BE2C (cell line): ENCODE measurements at regions not wholly inside any gene's neighbourhood (a gene's known extent, or its start where the extent isn't known, plus 50 kb on each side); places are given as distances from the start of the nearest gene placed in this dataset.

Experiments
- DNase-seq: peaks from one replicate; pipeline ENCODE4 v3.0.0-alpha.2; 2020
- H3K27me3 ChIP-seq: fragments of 250-450 bp; sonication (Bioruptor Pico); 2 replicates; pipeline ENCODE4 v1.5.1; 2020; ENCODE audit warnings: mild to moderate bottlenecking
- H3K36me3 ChIP-seq: fragments of 250-450 bp; sonication (Bioruptor Pico); 2 replicates; pipeline ENCODE4 v1.5.1; 2020; ENCODE audit warnings: mild to moderate bottlenecking
- H3K4me1 ChIP-seq: fragments of 250-450 bp; sonication (Bioruptor Pico); 2 replicates; pipeline ENCODE4 v1.5.1; 2020
- H3K4me3 ChIP-seq: 2 replicates; pipeline ENCODE4 v1.5.1; 2011; ENCODE audit warnings: low read depth, low read length
- H3K9me3 ChIP-seq: fragments of 250-450 bp; sonication (Bioruptor Pico); 2 replicates; pipeline ENCODE4 v1.5.1; 2020
- TF ChIP-seq, protein P1 (sequence below): IDR thresholded peaks from 2 replicates; pipeline ENCODE4 v1.5.1; 2012; ENCODE audit warnings: mild to moderate bottlenecking, low read depth, low read length

- Histone ChIP-seq H3K4me1 (no peaks in the 10 kb centered on the region), H3K27me3 (no peaks in the 10 kb centered on the region), H3K36me3 (no peaks in the 10 kb centered on the region), H3K4me3 (no peak overlapping the region), H3K9me3 (no peaks in the 10 kb centered on the region)
- no peak for DNase-seq
- TF ChIP-seq, protein P1, sequence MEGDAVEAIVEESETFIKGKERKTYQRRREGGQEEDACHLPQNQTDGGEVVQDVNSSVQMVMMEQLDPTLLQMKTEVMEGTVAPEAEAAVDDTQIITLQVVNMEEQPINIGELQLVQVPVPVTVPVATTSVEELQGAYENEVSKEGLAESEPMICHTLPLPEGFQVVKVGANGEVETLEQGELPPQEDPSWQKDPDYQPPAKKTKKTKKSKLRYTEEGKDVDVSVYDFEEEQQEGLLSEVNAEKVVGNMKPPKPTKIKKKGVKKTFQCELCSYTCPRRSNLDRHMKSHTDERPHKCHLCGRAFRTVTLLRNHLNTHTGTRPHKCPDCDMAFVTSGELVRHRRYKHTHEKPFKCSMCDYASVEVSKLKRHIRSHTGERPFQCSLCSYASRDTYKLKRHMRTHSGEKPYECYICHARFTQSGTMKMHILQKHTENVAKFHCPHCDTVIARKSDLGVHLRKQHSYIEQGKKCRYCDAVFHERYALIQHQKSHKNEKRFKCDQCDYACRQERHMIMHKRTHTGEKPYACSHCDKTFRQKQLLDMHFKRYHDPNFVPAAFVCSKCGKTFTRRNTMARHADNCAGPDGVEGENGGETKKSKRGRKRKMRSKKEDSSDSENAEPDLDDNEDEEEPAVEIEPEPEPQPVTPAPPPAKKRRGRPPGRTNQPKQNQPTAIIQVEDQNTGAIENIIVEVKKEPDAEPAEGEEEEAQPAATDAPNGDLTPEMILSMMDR: no peak
These were observed 385.1 kb upstream of the POU3F3 start for GRCh38 chr2:104468846-104469245.

DNA sequence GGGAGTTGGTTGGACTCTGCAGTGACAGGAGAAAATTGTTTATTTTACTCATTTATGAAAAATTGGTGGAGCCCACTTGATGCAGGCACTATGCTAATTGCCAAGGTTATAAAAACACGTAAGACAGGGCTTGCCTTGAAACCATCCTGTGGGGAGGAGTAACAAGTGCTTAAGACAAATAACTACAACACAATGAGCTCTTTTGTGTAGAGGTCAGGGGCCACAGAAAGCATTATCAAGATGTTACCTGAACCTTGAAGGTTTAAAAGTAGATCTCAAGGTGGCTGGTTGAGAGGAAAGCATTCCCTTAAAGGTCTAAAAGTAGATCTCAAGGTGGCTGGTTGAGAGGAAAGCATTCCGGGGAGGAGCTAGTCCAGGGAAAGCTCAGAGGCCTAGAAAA is 381.8 kb upstream of the POU3F3 start:
- Histone ChIP-seq H3K4me3 (no peak overlapping the region), H3K36me3 (no peaks in the 10 kb centered on the region), H3K4me1 (no peaks in the 10 kb centered on the region), H3K9me3 (no peaks in the 10 kb centered on the region), H3K27me3 (no peaks in the 10 kb centered on the region)
- DNase-seq: no peak
- TF ChIP-seq, protein P1: no peak

- Histone ChIP-seq H3K4me3 (no peak overlapping the region), H3K36me3 (no peaks in the 10 kb centered on the region), H3K9me3 (no peaks in the 10 kb centered on the region), H3K27me3 (no peaks in the 10 kb centered on the region), H3K4me1 (no peaks in the 10 kb centered on the region)
- TF ChIP-seq, protein P1: no peak
- no peak for DNase-seq
These were observed 380.4 kb upstream of the POU3F3 start for GRCh38 chr2:104473546-104473945.

DNA sequence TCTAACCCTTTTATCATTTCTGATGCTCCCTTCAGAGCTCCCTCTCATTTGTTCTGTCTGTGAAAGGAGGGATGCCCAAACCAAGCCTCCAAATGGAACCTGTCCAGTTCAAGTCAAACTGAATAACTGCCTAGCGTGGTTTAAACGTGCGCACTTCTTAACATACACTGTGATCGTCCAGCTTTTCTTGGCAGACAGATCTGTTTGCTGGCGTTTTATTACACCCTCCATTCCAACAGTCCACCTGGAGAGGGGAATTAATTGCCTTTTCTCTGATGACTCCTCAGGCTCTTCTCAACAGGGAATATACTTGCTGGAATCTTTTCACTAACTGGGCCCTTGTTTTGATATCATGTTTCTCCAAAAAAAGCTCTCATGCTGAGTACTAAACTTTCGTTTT is 379.2 kb upstream of the POU3F3 start:
- Histone ChIP-seq H3K9me3 (no peaks in the 10 kb centered on the region), H3K27me3 (no peaks in the 10 kb centered on the region), H3K4me3 (no peak overlapping the region), H3K36me3 (no peaks in the 10 kb centered on the region), H3K4me1 (no peaks in the 10 kb centered on the region)
- DNase-seq: no peak
- TF ChIP-seq, protein P1: no peak

- DNase-seq: no peak
- H3K36me3 ChIP-seq: no peaks in the 10 kb centered on the region
- H3K4me1 ChIP-seq: no peaks in the 10 kb centered on the region
- TF ChIP-seq, protein P1: no peak
- no peaks in the 10 kb centered on the region for H3K9me3 ChIP-seq
- H3K4me3 ChIP-seq: no peak overlapping the region
- no peaks in the 10 kb centered on the region for H3K27me3 ChIP-seq
These were observed 377.8 kb upstream of the POU3F3 start for GRCh38 chr2:104476075-104476474.

DNA sequence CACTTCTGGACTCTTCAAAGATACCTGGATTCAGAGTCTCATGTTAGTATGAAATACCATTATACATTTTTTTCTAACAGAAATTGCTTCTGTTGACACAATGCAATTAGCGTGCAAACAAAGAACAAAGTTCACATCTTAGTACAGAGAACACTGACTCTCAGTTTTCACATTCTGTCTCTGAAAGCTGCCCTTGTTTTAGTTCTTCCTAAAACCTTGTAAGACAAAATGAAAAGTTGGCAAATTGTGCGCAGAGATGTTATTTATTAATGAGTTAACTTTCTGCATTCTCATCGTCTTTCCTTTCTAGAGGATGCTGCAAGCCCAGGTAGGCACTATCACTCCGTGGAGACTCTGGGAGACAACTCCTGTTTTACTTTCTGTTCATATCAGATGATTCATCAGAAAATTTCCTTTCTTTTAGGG is 377.3 kb upstream of the POU3F3 start:
- Histone ChIP-seq H3K36me3 (no peaks in the 10 kb centered on the region), H3K27me3 (no peaks in the 10 kb centered on the region), H3K4me3 (no peak overlapping the region), H3K9me3 (no peaks in the 10 kb centered on the region), H3K4me1 (no peaks in the 10 kb centered on the region)
- TF ChIP-seq, protein P1: no peak
- no peak for DNase-seq
